ENCODE measurements at regions not wholly inside any gene's neighbourhood (a gene's known extent, or its start where the extent isn't known, plus 50 kb on each side); places are given as distances from the start of the nearest gene placed in this dataset.

- DNase-seq (ENCODE audit: low read depth), result no peak
Observed at GRCh38 chr20:42020316-42020715, 402.1 kb upstream of the CHD6 start.

- no peak for DNase-seq (ENCODE audit: low read depth)
Observed at GRCh38 chr20:42018979-42019378, 400.8 kb upstream of the CHD6 start.

DNA sequence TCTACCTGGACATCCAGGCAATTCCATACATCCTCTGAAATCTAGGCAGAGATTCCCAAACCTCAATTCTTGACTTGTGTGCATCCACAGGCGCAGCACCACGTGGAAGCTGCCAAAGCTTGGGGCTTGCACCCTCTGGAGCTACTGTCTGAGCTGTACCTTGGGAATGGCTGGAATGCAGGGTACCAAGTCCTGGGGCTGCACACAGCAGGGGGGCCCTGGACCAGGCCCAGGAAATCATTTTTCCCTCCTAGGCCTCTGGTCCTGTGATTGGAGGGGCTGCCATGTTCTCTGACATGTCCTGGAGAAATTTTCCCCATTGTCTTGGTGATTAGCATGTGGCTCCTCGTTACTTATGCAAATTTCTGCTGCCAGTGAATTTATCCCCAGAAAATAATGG is 391.9 kb upstream of the CHD6 start:
- DNase-seq (ENCODE audit: low read depth), result no peak

GRCh38 chr20:42007251-42007650 is 389.1 kb upstream of the CHD6 start:
- no peak for DNase-seq (ENCODE audit: low read depth)

- DNase-seq (ENCODE audit: low read depth), result no peak
Observed at GRCh38 chr20:42005211-42005610, 387.0 kb upstream of the CHD6 start.

- no peak for DNase-seq (ENCODE audit: low read depth)
Observed at GRCh38 chr20:42003380-42003779, 385.2 kb upstream of the CHD6 start.

GRCh38 chr20:41998539-41999341 is 380.6 kb upstream of the CHD6 start:
- DNase-seq (ENCODE audit: low read depth), result no peak

DNA sequence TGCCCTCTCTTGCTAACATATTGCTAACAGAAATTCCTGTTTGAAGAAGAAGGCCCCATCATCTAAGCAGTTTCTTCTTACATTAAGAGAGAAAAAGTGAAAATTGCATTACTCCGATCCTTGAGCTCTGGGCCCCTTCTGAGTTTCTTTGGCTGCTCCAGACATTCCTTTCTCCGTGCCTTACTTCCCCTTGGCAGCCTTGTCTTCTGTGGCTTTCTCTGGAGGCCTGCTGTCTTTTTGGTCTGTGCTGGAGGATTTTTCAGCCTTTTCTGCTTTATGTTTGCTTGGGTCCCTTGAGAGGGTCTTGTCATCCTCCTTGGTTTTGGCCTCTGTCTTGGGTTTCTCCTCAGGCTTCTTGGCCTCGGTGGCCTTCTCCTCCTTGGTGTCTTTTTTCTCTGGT is 378.8 kb upstream of the CHD6 start:
- DNase-seq (ENCODE audit: low read depth), result no peak

GRCh38 chr20:41992481-41992880 is 374.3 kb upstream of the CHD6 start:
- no peak for DNase-seq (ENCODE audit: low read depth)

DNA sequence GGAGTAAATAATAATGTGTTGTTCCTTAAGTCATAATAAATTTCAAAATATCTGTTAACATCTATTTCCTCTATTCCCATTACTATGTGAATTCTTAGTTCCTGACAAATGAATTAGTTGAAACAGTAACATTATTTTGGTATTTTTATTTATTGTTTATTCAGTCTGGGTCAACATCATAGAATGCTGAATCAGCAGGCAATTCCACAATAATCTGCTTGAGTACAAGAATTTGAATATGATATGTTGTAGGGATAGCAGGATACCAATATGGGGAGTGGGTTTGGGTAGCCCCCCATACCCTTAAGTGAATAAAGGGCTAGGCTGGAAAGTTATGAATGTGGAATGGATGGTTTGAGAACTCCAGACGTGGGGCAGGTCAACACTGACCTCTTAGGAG is 373.2 kb upstream of the CHD6 start:
- no peak for DNase-seq (ENCODE audit: low read depth)

DNA sequence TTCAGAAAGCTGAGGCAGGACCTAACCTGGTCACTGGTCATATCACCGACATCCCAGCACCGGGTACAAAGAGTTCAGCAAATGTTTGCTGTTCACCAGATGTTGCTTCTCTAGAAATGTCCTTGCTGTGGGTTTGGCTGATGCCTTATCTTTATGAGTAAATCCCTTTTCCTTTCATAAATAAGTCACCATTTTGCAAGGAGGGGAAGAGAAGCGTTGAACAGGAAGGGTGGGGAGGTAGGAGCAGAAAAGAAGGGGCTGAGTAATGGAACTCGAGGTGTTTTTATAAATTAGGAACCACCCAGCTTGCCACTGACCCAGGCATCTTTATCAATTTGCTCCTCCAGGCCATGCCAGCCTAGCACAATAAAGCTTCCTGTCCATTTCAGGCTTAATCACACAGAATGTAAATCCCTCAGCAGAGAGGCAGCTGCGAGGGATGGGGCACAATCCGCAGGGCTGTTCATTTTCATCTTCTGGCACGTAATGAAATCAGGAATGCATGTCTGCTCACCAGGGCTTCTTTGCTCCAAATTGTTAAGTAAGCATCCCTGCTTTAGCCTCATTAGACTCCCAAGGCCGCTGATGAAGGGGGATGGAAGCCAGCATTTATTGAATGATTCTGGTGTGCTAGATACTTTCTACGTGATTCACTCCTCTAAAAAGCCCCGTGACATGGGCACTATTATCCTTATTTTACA is 371.9 kb upstream of the CHD6 start:
- DNase-seq (ENCODE audit: low read depth), result no peak

GRCh38 chr20:41989039-41989679 is 371.0 kb upstream of the CHD6 start:
- no peak for DNase-seq (ENCODE audit: low read depth)

DNA sequence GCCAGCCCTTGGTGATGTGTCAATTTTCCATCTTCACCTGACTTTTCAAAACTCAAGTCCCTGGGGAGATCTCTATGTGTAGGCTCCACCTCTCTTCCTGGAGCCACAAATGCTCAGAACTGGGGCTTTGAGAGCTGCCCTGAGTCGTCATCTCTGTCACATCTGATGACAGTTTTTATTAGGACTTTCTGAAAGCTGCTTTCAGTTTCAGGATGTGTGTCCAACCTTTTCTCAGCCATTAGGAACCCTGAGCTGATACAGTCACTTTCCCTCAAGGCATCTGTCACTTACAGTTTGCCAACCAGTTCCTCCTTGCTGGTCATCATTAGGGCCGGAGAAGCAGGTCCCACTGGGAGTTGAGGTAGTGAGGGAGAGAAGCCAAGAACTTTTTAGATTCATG is 365.9 kb upstream of the CHD6 start:
- no peak for DNase-seq (ENCODE audit: low read depth)

DNA sequence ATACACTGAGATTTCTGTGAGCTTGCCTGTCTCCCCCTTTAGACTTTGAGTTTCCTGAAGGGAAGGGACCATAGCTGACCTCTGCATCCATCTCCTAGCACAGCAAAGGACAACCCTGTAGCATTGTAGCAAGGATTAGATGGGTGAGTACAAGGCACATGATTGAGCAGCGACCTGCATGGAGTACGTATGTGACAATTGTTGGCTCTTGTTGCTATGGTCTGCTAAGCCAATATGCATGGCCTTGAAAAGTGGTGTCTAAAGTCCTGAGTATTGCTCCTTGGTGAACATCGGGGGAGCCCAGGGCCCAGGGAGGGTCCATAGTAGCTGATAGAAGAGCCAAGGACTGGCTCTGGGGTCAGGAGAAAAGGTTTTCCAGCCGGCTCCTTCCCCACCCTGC is 365.0 kb upstream of the CHD6 start:
- DNase-seq (ENCODE audit: low read depth), result no peak

- no peak for DNase-seq (ENCODE audit: low read depth)
Observed at GRCh38 chr20:41981746-41982145, 363.6 kb upstream of the CHD6 start.

- DNase-seq (ENCODE audit: low read depth), result no peak
Observed at GRCh38 chr20:41978875-41979274, 360.7 kb upstream of the CHD6 start.

DNA sequence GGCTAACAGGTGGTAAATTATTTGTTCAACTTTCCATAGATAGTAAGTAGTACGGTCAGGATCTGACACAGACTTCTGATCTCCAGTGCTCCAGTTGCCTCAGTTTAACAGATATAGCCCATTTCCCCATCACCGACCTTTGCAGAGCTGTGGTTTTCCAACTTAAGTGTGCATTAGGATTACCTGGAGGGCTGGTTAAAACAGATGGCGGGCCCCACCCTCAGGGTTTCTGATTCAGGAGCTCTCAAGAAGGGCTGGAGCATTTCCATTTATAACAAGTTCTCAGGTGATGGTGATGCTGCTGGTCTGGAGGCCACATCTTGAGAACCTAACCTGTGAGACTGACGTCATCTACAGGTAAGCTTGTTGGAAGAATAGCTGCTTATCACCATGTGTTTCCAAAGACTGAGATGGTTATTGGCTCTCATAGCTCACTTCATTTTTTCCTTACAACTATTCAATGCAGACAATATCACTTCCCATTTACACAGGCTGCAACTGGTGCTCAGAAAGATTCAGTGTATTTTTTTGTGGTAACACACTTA is 360.1 kb upstream of the CHD6 start:
- DNase-seq (ENCODE audit: low read depth), result no peak

DNA sequence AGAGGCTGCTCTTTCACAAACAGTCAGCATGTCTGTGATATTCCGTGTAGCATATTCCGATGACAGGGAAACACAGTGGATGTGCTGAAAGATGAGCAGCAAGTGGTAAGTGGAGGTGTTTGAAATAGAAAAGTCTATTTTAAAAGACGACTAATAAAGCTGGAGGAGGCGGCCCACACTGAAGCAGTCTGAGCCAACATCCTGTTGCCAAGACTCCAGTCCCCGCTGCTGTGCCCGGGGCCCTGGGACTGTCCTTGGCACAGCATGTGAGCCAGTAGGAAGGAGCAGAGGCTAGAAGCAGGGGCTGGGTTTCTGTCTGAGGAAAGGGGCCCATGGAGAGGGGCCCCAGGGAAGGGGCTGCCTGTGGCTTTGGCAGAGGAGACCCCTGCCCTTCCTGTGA is 351.5 kb upstream of the CHD6 start:
- DNase-seq (ENCODE audit: low read depth), result no peak

DNA sequence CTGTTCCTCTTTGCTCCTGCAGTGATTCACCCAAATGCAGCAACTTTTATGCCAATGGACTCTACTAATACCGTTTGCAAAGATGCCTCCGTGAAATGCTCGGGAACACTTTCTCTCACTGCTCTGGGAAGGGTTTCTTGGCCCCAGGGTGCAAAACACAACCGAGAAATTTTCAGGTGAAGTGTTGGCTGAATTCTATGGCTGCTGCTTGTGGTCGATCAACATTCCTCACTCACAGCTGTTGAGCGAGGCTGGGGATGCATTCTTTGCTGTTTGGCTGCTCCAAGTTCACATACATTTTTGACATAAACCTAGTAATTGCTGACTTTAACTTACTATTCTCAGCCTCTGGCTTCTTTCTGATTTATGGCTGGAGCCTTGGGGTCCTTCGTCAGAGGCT is 342.0 kb upstream of the CHD6 start:
- no peak for DNase-seq (ENCODE audit: low read depth)

DNA sequence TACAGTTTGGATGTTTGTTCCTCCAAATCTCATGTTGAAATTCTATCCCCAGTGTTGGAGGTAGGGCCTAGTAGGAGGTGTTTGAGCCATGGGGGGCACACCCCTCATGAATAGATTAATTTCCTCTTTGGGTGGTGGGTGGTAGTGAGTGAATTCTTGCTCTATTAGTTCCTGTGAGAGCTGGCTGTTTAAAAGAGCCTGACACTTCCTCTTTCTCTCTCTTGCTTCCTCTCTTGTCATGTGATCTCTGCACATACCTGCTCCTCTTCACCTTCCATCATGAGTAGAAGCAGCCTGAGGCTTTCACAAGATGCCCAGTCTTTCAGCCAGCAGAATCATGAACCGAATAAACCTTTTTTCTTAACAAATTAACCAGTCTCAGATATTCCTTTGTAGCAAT is 340.2 kb upstream of the CHD6 start:
- no peak for DNase-seq (ENCODE audit: low read depth)

DNA sequence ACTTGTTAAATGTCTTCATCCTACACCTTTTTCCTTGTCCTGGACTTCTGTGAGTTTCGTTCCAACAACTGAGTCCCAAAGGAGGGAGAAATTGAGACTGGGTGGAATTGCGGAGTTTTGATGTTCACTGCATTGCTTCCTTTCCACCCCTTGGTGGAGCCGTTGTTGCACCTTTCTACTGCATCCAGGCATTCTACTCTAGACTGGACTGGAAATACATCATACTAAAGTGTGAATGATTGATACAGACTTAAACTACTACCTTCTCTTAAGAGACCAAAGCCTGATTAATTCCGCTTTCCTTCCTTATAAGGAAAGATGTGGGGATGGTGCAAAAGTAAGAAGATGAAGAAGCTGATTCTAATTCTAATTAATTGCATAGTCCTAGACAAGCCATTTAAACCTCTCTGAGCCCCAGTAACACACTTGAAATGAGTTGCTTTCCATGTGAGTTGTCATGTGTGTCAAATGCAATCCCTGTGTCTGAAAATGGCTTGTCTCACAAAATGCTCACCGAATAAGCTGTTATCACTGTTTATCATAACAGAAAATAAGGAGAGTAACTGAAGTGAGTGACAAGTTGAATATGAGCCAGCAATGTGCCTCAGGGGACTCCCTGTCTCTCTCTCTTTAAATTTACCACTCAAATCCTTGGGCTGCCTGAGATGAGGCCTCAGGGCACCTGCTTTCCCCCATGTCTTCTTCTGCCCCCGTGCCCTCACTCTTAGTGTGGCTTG is 338.3 kb upstream of the CHD6 start:
- no peak for DNase-seq (ENCODE audit: low read depth)

GRCh38 chr20:41952166-41952565 is 334.0 kb upstream of the CHD6 start:
- no peak for DNase-seq (ENCODE audit: low read depth)
